HG03064 (cell line): ENCODE measurements at regions not wholly inside any gene's neighbourhood (a gene's known extent, or its start where the extent isn't known, plus 50 kb on each side); places are given as distances from the start of the nearest gene placed in this dataset.

Source experiments
- ATAC-seq: cut with Tn5 transposase; IDR thresholded peaks from one replicate; pipeline ENCODE4 v1.9.1; 2021; ENCODE audit warnings: low read depth; ENCODE audit not compliant: unreplicated experiment

GRCh38 chr1:221946768-221947167, 204.9 kb upstream of the DUSP10 start:
- no peak for ATAC-seq

- no peak for ATAC-seq
Observed at GRCh38 chr1:221945669-221946068, 203.8 kb upstream of the DUSP10 start.

- no peak for ATAC-seq
Observed at GRCh38 chr1:221944247-221944870, 202.5 kb upstream of the DUSP10 start.

DNA sequence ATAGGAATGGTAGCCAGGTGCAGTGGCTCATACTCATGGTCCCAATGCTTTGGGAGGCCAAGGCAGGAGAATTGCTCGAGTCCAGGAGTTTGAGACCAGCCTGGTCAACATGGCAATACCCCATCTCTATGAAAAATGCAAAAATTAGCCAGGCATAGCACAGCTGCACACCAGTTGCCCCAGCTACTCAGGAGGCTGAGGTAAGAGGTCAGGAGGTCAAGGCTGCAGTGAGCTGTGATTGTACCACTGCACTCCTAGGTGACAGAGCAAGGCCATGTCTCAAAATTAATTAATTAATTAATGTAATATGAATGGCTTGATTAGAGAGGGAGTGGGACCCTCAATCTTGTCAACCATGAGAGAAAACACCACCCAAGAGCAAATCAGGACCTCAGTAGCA, 198.7 kb upstream of the DUSP10 start:
- no peak for ATAC-seq

DNA sequence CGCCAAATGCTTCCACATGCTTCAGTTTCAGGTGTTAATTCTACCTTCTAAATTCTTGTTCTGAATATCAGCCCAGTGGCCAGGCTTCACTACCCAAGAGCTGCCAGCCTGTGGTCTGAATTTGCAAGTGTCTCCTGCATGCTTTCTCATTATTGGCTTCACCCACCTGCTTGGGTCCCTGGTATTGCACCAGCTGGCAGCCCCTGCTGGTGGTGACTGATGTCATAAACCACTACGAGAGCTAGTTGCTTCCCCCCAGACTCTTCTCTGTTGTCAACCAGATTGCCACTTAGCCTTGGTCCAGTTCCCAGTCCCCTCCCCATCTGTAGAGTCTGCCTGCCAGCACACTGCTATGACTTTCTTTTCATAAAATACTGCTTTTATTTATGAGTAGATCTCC, 197.7 kb upstream of the DUSP10 start:
- peak; percentile 70 for ATAC-seq

DNA sequence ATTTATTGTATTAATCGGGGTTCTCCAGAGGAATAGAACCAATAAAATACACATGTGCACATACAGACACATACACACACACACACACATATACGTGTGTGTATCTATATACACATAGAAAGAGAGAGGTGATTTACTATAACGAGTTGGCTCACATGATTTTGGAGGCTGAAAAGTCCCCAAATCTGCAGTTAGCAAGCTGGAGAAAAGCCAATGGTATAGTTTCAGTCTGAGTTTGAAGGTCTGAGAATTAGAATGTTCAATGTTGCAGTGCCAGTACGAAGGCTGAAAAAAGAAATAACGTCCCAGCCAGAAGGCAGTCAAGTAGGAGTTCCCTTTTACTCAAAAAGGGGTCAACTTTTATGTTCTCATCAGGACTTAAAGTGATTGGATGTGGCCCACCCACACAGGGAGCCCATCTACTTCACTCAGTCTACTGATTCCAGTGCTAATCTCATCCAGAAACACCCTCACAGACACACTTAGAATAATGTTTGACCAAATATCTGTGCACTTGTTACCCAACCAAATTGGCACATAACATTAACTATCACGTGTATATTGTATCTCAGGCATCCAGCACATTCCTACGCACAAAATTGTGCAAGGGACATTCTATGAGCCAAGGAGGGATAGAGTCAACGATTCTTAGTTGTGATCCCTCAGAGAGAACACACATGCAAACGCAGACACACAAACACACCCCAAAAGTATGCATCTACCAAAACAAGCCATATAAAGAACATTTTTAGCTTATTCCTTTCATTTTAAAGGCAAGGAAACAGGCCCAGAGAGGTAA, 195.5 kb upstream of the DUSP10 start:
- no peak for ATAC-seq

DNA sequence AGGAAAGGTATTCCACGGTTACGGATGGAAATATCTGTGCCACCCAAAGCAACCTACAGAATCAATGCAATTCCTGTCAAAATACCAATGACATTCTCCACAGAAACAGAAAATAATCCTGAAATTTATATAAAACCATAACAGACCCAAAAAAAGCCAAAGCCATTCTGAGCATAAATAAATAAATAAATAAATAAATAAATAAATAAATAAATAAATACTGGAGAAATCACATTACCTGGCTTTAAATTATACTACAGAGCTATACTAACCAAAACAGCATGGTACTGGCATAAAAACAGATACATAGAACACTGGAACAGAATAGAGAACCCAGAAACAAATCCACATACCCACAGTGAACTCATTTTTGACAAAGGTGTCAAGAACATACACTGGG, 191.9 kb upstream of the DUSP10 start:
- no peak for ATAC-seq

DNA sequence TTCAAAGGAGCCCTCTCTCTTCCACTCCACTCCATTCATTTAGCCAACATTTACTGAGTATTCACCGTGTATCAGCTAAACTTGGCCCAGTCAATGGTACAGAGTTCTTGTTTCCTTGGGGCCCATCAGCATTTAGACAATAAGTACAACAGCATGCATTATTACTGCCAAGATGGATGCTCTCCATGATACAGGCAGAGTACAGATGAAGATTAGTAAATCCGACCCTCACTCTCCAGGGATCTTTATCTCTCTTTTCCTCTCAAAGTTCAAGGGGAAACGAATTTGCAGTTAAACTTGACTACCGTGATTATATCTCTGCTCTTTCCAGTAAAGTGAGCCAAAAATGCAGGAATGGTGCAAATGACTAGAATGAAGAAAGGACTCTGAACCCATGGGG, 184.6 kb upstream of the DUSP10 start:
- ATAC-seq = no peak

DNA sequence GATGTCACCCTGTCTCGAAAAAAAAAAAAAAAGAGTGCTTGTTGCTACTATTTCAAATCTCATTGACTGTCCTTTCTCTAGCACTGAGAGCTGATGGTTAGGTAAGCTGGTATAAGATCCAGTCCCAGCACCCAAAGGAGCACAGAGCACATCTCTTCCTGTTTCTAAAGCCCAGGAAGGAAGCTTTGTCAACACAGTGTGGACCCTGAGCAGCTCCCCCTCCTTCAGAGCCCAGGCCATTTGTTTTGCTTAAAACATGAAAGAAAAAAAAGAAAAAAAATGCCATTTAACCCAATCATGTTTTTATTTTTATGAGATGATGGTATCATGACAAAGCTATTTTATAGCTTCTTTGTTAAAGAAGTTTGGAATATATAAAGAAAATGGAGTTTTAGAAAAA, 184.1 kb upstream of the DUSP10 start:
- no peak for ATAC-seq

- ATAC-seq = no peak
Observed at GRCh38 chr1:221923929-221924598, 182.2 kb upstream of the DUSP10 start.

- ATAC-seq = no peak
Observed at GRCh38 chr1:221921936-221922335, 180.0 kb upstream of the DUSP10 start.

- no peak for ATAC-seq
Observed at GRCh38 chr1:221919743-221920142, 177.9 kb upstream of the DUSP10 start.

GRCh38 chr1:221919341-221919740, 177.5 kb upstream of the DUSP10 start:
- no peak for ATAC-seq

DNA sequence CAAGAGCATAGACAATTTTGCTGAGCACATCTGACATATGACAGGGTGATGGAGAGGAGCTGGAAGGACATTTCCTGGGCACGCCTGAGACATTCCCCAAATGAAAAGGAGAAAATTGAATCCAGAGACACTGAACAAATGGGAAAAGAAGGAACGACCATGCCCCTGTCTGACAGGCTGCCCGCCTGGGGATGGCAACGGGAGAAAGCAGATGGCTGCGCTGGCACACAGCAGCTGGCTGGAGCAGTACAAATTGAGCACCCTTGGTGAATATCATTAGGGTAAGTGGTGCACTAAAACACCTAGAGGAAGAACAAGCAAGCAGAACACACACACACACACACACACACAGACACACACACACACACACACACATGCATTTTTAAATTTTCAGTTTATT, 174.3 kb upstream of the DUSP10 start:
- no peak for ATAC-seq

- no peak for ATAC-seq
Observed at GRCh38 chr1:221915764-221916163, 173.9 kb upstream of the DUSP10 start.

DNA sequence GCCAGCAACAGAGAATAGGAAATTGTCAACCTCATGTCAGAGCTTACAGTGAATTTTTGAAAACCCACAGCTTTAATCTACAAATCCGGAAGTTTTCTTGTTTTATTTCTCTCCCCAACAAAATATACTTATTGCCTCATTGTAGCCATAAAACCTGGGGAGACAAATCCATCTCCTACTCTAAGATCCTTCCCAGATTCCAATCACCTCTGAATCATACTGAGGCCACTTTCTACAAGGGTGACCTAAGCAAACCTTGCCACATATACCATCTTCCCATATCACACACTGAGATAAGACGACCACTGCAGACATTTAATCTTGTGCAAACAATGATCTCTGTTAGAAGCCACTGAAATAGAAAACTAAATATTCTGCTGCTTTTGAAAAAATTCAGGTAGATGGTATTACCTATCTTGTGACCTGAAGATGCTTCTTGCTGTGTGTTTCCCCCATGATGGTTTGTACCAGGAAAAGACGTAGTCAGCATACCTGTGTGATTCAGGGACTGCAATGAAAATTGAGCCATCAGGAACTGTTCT, 171.5 kb upstream of the DUSP10 start:
- no peak for ATAC-seq

- ATAC-seq = no peak
Observed at GRCh38 chr1:221912230-221912629, 170.3 kb upstream of the DUSP10 start.

- ATAC-seq = peak; percentile 82
Observed at GRCh38 chr1:221911714-221912113, 169.8 kb upstream of the DUSP10 start.

GRCh38 chr1:221910222-221910621, 168.3 kb upstream of the DUSP10 start:
- no peak for ATAC-seq

- no peak for ATAC-seq
Observed at GRCh38 chr1:221908573-221908972, 166.7 kb upstream of the DUSP10 start.

DNA sequence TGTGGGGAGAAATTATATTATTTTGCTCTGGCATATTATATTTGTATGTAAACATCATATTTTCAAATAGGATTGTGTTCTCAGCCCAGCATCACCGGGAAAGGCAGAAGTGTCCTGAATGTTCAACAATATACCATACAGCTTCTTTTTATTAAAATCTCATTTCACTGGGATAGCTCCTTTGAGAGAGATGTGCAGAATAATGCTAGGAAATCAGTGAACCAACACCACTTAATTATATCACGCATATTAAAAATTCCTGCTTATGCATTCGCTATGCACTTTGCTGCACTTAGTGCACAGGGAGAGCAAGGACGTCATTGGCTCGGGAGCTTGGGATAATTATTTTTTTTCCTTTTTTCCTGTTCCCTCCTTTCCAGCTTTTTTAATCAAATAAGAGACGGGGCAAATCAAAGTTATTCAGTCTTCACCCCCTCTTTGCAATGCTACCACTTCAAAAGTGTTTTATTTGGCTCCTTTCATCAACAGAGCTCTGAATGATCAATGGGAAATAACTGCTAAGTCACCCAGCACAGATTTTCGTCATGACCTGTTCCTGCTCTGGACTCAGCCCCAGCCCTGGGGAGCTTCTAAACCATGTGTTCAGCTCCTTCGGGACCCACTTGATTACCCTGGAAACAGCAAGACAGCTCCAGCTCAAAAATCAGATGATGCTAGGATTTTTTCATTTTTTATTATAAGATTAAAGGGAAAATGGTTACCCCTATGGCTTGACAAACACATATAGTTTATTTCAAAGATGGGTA, 165.5 kb upstream of the DUSP10 start:
- ATAC-seq = no peak
